Chondrocyte (in vitro differentiated cells): ENCODE measurements at regions not wholly inside any gene's neighbourhood (a gene's known extent, or its start where the extent isn't known, plus 50 kb on each side); places are given as distances from the start of the nearest gene placed in this dataset.

Experiments used
- DNase-seq: peaks from one replicate; pipeline ENCODE4 v3.0.0; 2021; ENCODE audit warnings: mixed read lengths, low spot score
- H3K27ac Mint-ChIP-seq: one replicate; pipeline ENCODE4 v1.8.0; 2021; ENCODE audit warnings: mild to moderate bottlenecking, moderate library complexity, mixed read lengths; ENCODE audit not compliant: unreplicated experiment
- H3K27me3 Mint-ChIP-seq: 2 replicates; pipeline ENCODE4 v1.8.0; 2021; ENCODE audit warnings: low read depth, mixed read lengths
- H3K36me3 Mint-ChIP-seq: 2 replicates; pipeline ENCODE4 v1.8.0; 2021; ENCODE audit warnings: low read depth, mixed read lengths
- H3K4me1 Mint-ChIP-seq: 2 replicates; pipeline ENCODE4 v1.8.0; 2021; ENCODE audit warnings: low read depth, mild to moderate bottlenecking, mixed read lengths
- H3K4me3 Mint-ChIP-seq: one replicate; pipeline ENCODE4 v1.8.0; 2021; ENCODE audit warnings: mild to moderate bottlenecking, moderate library complexity, mixed read lengths; ENCODE audit not compliant: unreplicated experiment
- H3K9me3 Mint-ChIP-seq: 2 replicates; pipeline ENCODE4 v1.8.0; 2021; ENCODE audit warnings: low read depth, mixed read lengths
- TF ChIP-seq, protein P1 (sequence below): fragments of 200-600 bp; sonication (generic); IDR thresholded peaks from 2 replicates; pipeline ENCODE4 v1.5.0; 2021; ENCODE audit warnings: antibody characterized with exemption, mild to moderate bottlenecking, moderate library complexity

DNA sequence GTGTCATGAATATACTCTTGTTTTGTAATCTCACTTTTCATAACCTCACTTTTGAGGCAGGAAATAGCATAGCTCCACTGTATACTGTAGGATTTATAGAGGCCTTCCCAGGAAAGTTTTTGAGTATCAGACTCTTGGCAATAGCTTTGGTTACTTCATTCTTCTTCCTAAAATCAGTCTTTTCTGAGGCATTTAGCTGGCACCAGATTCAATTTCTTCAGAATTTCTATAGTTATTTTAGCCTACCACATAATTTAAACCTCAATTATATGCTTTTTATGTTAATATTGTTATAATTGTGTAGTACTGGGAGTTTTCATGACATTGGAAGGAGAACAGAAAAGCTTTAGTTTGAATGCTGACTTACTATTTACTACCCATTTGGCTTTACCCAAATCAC lies 322.3 kb upstream of the FAR2 start:
- no peak for DNase-seq
- Mint-ChIP-seq H3K27me3 (no peaks in the 10 kb centered on the region), H3K27ac (no peak overlapping the region), H3K4me3 (no peak overlapping the region), H3K4me1 (no peaks in the 10 kb centered on the region), H3K9me3 (no peaks in the 10 kb centered on the region), H3K36me3 (no peaks in the 10 kb centered on the region)
- TF ChIP-seq, protein P1, sequence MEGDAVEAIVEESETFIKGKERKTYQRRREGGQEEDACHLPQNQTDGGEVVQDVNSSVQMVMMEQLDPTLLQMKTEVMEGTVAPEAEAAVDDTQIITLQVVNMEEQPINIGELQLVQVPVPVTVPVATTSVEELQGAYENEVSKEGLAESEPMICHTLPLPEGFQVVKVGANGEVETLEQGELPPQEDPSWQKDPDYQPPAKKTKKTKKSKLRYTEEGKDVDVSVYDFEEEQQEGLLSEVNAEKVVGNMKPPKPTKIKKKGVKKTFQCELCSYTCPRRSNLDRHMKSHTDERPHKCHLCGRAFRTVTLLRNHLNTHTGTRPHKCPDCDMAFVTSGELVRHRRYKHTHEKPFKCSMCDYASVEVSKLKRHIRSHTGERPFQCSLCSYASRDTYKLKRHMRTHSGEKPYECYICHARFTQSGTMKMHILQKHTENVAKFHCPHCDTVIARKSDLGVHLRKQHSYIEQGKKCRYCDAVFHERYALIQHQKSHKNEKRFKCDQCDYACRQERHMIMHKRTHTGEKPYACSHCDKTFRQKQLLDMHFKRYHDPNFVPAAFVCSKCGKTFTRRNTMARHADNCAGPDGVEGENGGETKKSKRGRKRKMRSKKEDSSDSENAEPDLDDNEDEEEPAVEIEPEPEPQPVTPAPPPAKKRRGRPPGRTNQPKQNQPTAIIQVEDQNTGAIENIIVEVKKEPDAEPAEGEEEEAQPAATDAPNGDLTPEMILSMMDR = no peak

DNA sequence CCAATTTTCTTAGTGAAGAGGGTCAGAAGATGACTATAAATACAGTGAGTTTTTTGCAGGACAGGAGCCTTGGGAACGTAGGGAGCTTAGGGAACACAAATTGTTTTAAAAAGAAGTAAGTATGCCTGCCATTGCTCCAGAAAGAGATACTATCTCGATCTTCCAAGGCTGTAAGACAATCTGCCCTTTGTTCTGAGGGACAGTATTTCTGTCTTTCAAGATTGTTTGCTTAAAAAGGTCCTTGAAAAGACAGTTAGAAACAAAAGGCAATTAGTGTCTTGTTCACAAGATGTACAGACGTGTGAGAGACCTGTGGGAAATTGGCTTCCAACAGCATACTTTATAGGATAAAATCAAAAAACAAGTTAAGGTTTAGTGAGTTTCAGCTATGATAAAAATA lies 321.2 kb upstream of the FAR2 start:
- H3K4me1 Mint-ChIP-seq = no peaks in the 10 kb centered on the region

DNA sequence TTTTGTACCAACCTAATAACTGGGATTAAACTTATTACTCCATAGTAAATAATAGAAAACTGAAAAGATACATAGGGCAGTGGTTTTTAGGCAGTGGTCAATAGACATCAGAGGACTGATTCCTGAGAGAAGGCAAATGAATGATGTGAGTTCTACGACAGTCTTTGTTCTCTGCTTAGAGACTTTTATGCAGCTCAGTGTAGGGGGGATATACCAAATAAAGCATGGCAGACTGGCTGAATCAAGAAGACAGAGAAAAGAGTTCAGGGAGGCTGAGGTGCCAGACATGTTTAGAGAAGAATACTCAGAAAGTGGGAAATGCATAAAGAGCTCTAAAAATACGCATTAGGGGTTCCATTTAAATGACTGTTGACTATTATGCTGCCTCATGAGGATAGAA lies 320.8 kb upstream of the FAR2 start:
- H3K4me1 Mint-ChIP-seq = no peaks in the 10 kb centered on the region

More for the DNA sequence above, 321.2 kb upstream of the FAR2 start:
- Mint-ChIP-seq H3K4me3 (no peak overlapping the region), H3K27me3 (no peaks in the 10 kb centered on the region), H3K27ac (no peak overlapping the region), H3K36me3 (no peaks in the 10 kb centered on the region), H3K9me3 (no peaks in the 10 kb centered on the region)
- TF ChIP-seq, protein P1 = no peak
- DNase-seq = no peak

DNA sequence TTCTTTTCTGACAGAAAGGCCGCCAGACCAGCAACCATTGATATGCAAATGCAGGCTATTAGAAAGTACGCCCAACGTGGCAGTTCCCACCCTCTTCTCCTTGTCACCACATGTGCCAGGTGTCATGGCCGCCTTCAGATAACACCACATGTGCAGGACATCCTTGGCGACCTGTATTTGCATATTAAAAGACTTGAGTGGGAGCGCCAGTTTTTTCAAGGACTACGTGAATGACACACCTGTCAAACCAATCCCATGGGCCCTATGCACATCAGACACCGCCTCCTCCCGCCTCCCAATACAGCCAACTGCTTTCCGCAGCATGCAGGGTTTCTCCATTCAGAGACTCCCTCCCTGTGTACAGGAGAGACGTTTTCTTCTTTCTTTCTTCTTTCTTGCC lies 318.6 kb upstream of the FAR2 start:
- peaks cover 2% of the 10 kb centered on the region for H3K27me3 Mint-ChIP-seq
- TF ChIP-seq, protein P1 = no peak

More for the DNA sequence above, 320.8 kb upstream of the FAR2 start:
- H3K27me3 Mint-ChIP-seq = no peaks in the 10 kb centered on the region
- peaks cover 1% of the 10 kb centered on the region for H3K9me3 Mint-ChIP-seq
- no peak overlapping the region for H3K27ac Mint-ChIP-seq
- no peak overlapping the region for H3K4me3 Mint-ChIP-seq
- no peaks in the 10 kb centered on the region for H3K36me3 Mint-ChIP-seq
- DNase-seq = no peak
- TF ChIP-seq, protein P1 = no peak

DNA sequence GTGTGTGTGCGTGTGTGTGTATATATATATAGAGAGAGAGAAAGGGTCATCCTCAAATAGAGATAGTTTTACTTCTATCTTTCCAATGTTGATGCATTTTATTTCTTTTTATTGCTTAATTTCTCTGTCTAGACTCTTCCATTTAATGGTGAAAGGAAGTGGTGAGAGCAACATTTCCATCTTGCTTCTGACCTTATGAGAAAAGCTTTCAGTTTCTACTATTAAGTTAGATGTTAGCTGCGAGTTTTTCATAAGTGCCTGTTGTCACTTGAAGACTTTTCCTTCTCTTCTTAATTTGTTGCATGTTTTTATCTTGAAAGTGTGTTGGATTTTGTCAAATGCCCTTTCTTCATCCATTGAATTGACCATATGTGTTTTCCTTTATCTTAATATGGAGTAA lies 304.4 kb upstream of the FAR2 start:
- no peak overlapping the region for H3K4me3 Mint-ChIP-seq
- H3K9me3 Mint-ChIP-seq = no peaks in the 10 kb centered on the region
- no peaks in the 10 kb centered on the region for H3K36me3 Mint-ChIP-seq
- H3K4me1 Mint-ChIP-seq = no peaks in the 10 kb centered on the region
- TF ChIP-seq, protein P1 = no peak
- DNase-seq = no peak
- H3K27me3 Mint-ChIP-seq = no peaks in the 10 kb centered on the region
- no peak overlapping the region for H3K27ac Mint-ChIP-seq

More for the DNA sequence above, 318.6 kb upstream of the FAR2 start:
- Mint-ChIP-seq H3K4me3 (no peak overlapping the region), H3K4me1 (no peaks in the 10 kb centered on the region), H3K27ac (no peak overlapping the region), H3K36me3 (peaks cover 6% of the 10 kb centered on the region), H3K9me3 (peaks cover 23% of the 10 kb centered on the region)
- DNase-seq = no peak
